Endodermal cell (in vitro differentiated cells): ENCODE measurements at regions not wholly inside any gene's neighbourhood (a gene's known extent, or its start where the extent isn't known, plus 50 kb on each side); places are given as distances from the start of the nearest gene placed in this dataset.
"Not testable (repeated sequence)": the region's sequence is repeated elsewhere in the genome, so short reads cannot be mapped to it uniquely, and the experiment has no call there.

Experiments
- DNase-seq: peaks from one replicate; pipeline ENCODE4 v3.0.0-alpha.2; 2017
- H3K27ac ChIP-seq: 2 replicates; pipeline ENCODE4 v1.5.1; 2013; ENCODE audit warnings: mild to moderate bottlenecking, low read depth, low read length, moderate library complexity
- H3K27me3 ChIP-seq: 2 replicates; pipeline ENCODE4 v1.6.1; 2013; ENCODE audit warnings: mild to moderate bottlenecking, low read length, moderate library complexity; ENCODE audit not compliant: insufficient read depth, control insufficient read depth, poor library complexity, severe bottlenecking
- H3K36me3 ChIP-seq: 2 replicates; pipeline ENCODE4 v1.7.0; 2013; ENCODE audit warnings: mild to moderate bottlenecking, low read length, moderate library complexity; ENCODE audit not compliant: control insufficient read depth, insufficient read depth
- H3K4me1 ChIP-seq: one replicate; pipeline ENCODE4 v1.7.0; 2013; ENCODE audit warnings: low read length; ENCODE audit not compliant: control insufficient read depth, insufficient read depth
- H3K4me3 ChIP-seq: 2 replicates; pipeline ENCODE4 v1.5.1; 2013; ENCODE audit warnings: mild to moderate bottlenecking, low read length, moderate library complexity
- H3K9ac ChIP-seq: 2 replicates; pipeline ENCODE4 v1.6.1; 2013; ENCODE audit warnings: mild to moderate bottlenecking, low read length, moderate library complexity; ENCODE audit not compliant: poor library complexity, severe bottlenecking; ENCODE audit errors: extremely low read depth
- H3K9me3 ChIP-seq: 2 replicates; pipeline ENCODE4 v1.6.1; 2013; ENCODE audit warnings: mild to moderate bottlenecking, low read length, moderate library complexity; ENCODE audit not compliant: control insufficient read depth
- H3K27ac Mint-ChIP-seq: 2 replicates; pipeline ENCODE4 v1.8.0; 2020; ENCODE audit warnings: mixed read lengths
- H3K27me3 Mint-ChIP-seq: 2 replicates; pipeline ENCODE4 v1.8.0; 2021; ENCODE audit warnings: mild to moderate bottlenecking, mixed read lengths; ENCODE audit not compliant: insufficient read depth
- H3K36me3 Mint-ChIP-seq: 2 replicates; pipeline ENCODE4 v1.8.0; 2020; ENCODE audit warnings: low read depth, mixed read lengths
- H3K4me1 Mint-ChIP-seq: 2 replicates; pipeline ENCODE4 v1.8.0; 2020; ENCODE audit warnings: mixed read lengths
- H3K4me3 Mint-ChIP-seq: 2 replicates; pipeline ENCODE4 v1.8.0; 2020; ENCODE audit warnings: mild to moderate bottlenecking, moderate library complexity, mixed read lengths
- H3K9me3 Mint-ChIP-seq: 2 replicates; pipeline ENCODE4 v1.8.0; 2020; ENCODE audit warnings: mild to moderate bottlenecking, mixed read lengths
- CTCF ChIP-seq: fragments of 200-600 bp; sonication (generic); conservative IDR thresholded peaks from 2 replicates; pipeline ENCODE4 v1.5.0; 2021; ENCODE audit warnings: antibody characterized with exemption, mild to moderate bottlenecking
- WGBS, 2 experiments: methylation state at CpG; one replicate each; pipeline versions ENCODE4 v1.1.5 to v1.1.7; 2013; ENCODE audit warnings: missing lambda C conversion rate in 2 of 2, mixed read lengths in 1 of 2; ENCODE audit not compliant: insufficient coverage in 1 of 2, insufficient read length in 1 of 2; 5-methylcytosine and 5-hydroxymethylcytosine counted together

- H3K36me3 ChIP-seq, result no peaks in the 10 kb centered on the region
- 91 to 100% methylated on average over 1 to 2 of the region's 2 CpGs for WGBS, 2 experiments
- no peaks in the 10 kb centered on the region for H3K4me1 Mint-ChIP-seq
- H3K4me3 Mint-ChIP-seq, result no peak overlapping the region
- H3K9me3 Mint-ChIP-seq, result no peaks in the 10 kb centered on the region
- H3K9ac ChIP-seq, result no peak overlapping the region
- H3K4me1 ChIP-seq, result no peaks in the 10 kb centered on the region
- H3K27me3 ChIP-seq, result no peaks in the 10 kb centered on the region
- no peaks in the 10 kb centered on the region for H3K9me3 ChIP-seq
- H3K27me3 Mint-ChIP-seq, result no peaks in the 10 kb centered on the region
- no peak overlapping the region for H3K27ac Mint-ChIP-seq
- H3K36me3 Mint-ChIP-seq, result no peaks in the 10 kb centered on the region
- H3K27ac ChIP-seq, result no peak overlapping the region
- TF ChIP-seq CTCF, result no peak
- DNase-seq, result no peak
- no peak overlapping the region for H3K4me3 ChIP-seq
Measured at GRCh38 chr4:126183206-126183605, 868.5 kb downstream of the FAT4 start.

GRCh38 chr4:126191536-126191935, 876.8 kb downstream of the FAT4 start:
- Histone ChIP-seq H3K36me3 (no peaks in the 10 kb centered on the region), H3K27me3 (no peaks in the 10 kb centered on the region), H3K4me1 (no peaks in the 10 kb centered on the region), H3K9ac (no peak overlapping the region), H3K4me3 (no peak overlapping the region), H3K9me3 (no peaks in the 10 kb centered on the region), H3K27ac (no peak overlapping the region)
- Mint-ChIP-seq H3K36me3 (no peaks in the 10 kb centered on the region), H3K9me3 (no peaks in the 10 kb centered on the region), H3K27ac (no peak overlapping the region), H3K4me1 (peaks cover 4% of the 10 kb centered on the region), H3K4me3 (no peak overlapping the region), H3K27me3 (no peaks in the 10 kb centered on the region)
- 100% methylated on average over 2 of the region's 2 CpGs; no CpG with 5 or more reads in 1 of the 2 experiments for WGBS, 2 experiments
- DNase-seq, result no peak
- no peak for TF ChIP-seq CTCF

DNA sequence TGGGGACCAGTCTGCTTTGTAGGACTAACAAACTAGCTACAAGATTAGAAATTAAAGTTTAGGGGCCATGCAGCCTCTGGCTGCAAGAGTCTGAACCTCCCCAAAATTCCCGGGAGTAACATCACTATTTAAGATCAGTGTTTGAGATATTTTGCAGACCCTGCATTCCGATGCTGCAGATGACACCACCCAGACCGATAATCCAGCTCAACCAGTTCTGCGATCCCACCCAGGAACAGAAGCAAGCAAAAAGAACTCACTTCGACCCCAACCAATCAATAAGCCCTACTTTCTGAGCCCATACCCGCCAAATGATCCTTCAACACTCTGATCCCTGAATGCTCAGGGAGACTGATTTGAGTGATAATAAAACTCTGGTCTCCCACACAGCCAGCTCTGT, 877.8 kb downstream of the FAT4 start:
- H3K9me3 Mint-ChIP-seq, result no peaks in the 10 kb centered on the region
- H3K27me3 Mint-ChIP-seq, result no peaks in the 10 kb centered on the region
- Histone ChIP-seq H3K9me3 (no peaks in the 10 kb centered on the region), H3K27ac (no peak overlapping the region), H3K9ac (no peak overlapping the region), H3K4me1 (no peaks in the 10 kb centered on the region), H3K4me3 (no peak overlapping the region), H3K27me3 (no peaks in the 10 kb centered on the region), H3K36me3 (no peaks in the 10 kb centered on the region)
- no peak overlapping the region for H3K27ac Mint-ChIP-seq
- no peak overlapping the region for H3K4me3 Mint-ChIP-seq
- 95 to 100% methylated on average over 1 to 6 of the region's 6 CpGs for WGBS, 2 experiments
- no peaks in the 10 kb centered on the region for H3K36me3 Mint-ChIP-seq
- no peak for TF ChIP-seq CTCF
- DNase-seq, result no peak
- peaks cover 4% of the 10 kb centered on the region for H3K4me1 Mint-ChIP-seq

- not testable (repeated sequence) for H3K36me3 ChIP-seq, H3K27ac ChIP-seq, H3K36me3 Mint-ChIP-seq, H3K9ac ChIP-seq, H3K4me3 Mint-ChIP-seq, H3K4me3 ChIP-seq, H3K27ac Mint-ChIP-seq, DNase-seq, H3K27me3 ChIP-seq, H3K27me3 Mint-ChIP-seq, H3K4me1 ChIP-seq, H3K4me1 Mint-ChIP-seq, H3K9me3 ChIP-seq
- 90 to 98% methylated on average over 8 to 53 of the region's 53 CpGs for WGBS, 2 experiments
- H3K9me3 Mint-ChIP-seq, result peaks cover 17% of the 10 kb centered on the region
Measured at GRCh38 chr4:126201251-126202138, 886.7 kb downstream of the FAT4 start.
